GM18868 (cell line): ENCODE measurements at regions not wholly inside any gene's neighbourhood (a gene's known extent, or its start where the extent isn't known, plus 50 kb on each side); places are given as distances from the start of the nearest gene placed in this dataset.

ENCODE experiments used
- ATAC-seq: cut with Tn5 transposase; IDR thresholded peaks from one replicate; pipeline ENCODE4 v1.9.1; 2021; ENCODE audit warnings: mild to moderate bottlenecking, moderate library complexity; ENCODE audit not compliant: unreplicated experiment

DNA sequence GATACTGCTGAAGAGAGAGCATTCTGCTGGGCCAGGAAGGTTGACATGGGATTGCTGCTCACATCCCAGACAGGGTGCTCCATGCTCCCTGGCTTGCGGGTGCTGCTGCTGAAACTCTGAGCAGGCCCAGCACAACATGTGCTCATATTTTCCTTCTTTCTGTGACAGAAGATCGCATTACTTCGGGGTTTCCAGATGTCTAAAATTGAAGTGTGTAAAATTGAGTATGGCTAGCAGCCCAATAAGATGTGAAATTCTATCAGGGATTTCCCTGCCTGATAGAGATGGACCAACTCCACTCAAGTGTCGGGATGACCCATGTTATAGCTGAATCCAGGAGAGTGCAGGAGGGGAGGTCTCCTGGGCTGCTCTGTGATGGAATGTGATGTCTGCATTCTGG is 55.6 kb upstream of the KL start:
- ATAC-seq: no peak

DNA sequence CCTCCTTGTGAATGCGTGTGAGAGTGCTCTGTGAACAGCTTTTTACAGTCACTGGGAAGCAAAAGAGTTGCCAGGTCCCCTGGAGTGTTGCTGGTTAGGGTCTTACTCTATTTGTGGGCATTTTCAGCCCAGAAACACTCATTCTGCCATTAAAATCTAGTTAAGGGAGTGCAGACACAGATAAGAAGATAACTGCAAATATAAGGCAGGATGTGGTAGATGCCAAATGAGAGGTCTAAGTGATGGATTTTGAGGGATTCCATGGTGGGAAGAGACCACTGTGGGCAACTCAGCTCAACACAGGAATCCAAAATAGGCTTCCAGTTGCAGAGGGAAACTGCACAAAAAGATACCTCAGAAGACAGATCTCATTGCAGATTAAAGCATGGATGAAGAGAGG is 54.5 kb upstream of the KL start:
- ATAC-seq: no peak

DNA sequence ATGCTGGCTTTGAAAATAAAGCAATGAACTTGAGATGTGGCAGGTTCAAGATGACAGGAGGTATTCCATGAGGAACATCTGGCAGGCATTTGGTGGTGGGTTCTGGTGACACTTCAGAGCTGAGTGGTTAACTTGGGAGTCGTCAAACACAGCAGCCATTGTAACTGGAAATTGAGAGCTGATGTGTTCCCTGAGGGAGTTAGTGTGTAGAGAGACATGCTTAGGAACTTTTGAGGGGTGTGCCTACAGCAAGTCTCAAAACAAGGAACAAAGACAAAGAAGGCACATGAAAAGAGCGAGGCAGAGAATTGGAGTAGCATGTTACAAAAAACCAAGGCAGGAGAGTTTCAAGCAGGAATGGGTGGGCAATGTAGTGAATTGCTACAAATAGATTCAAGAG is 53.9 kb upstream of the KL start:
- no peak for ATAC-seq

DNA sequence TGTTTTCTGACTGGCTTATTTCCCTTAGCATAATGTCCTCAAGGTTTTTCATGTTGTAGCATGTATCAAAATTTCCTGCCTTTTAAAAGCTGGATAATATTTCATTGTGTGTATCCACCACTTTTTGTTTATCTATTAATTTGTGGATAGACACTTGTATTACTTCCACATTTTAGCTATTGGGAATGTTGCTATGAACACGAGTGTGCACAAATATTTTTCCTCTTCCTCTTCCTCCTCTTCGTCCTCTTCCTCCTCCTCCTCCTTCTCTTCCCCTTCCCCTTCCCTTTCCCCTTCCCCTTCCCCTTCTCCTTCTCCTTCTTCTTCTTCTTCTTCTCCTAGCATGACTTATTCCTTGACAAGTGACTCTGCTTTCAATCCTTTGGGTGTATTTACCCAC is 51.2 kb upstream of the KL start:
- no peak for ATAC-seq
